ENCODE measurements at regions not wholly inside any gene's neighbourhood (a gene's known extent, or its start where the extent isn't known, plus 50 kb on each side); places are given as distances from the start of the nearest gene placed in this dataset.

DNA sequence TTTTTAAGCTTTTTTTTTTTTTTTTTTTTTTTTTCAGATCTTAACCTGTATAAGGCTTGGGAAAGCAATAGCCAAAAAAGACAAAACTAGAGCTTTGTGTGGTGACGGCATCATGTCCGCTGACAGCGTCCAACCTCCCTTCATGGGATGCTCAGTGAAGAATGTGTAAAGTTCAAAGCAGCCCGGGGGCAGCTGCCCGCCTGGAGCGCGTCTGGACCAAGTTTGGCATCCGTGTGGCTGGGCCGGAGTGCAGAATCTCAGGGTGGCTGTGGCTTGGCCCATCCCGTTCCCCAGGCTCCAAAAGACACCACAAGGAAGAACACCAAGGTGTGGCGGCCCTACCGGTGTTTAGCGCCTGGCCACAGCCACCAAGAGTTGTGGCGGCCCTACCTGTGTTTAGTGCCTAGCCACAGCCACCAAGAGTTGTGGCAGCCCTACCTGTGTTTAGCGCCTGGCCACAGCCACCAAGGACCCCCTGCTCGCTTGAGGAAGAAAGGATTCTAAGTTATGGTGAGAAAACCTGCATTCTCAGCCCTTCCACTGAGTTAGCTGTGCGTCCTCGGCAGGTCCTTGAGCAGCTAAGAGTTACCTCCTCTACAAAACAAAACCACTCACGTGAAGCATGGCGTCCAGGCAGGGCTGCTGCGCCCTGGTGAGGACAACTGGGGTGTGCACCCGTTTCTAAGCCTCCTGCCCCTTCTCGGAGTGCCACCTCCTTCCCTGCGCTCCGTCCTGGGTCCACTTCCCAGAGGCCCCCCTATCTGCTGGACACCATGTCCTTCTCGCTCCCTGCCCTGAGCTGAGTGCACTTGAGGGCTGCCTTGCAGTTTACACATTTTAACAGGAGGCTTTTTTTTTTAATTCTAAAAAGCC is 103.6 kb upstream of the SALL3 start:
- H3K4me3 ChIP-seq (replicated peaks in 1 of 3; ENCODE audit: insufficient read depth in 1 of 3, low read depth in 2 of 3, low read length in 3 of 3): no peak overlapping the region
- H3K79me2 ChIP-seq (ENCODE audit: insufficient read depth, low read length): no peaks in the 10 kb centered on the region
- ChIA-PET CTCF (ENCODE audit: low intra/inter-chr PET ratio, low total read pairs) (no interaction called here), POLR2A (no interaction called here)
- no peak overlapping the region for H3K9ac ChIP-seq (ENCODE audit: insufficient read depth, low read depth, low read length)
- no peaks in the 10 kb centered on the region for H3K4me1 ChIP-seq (ENCODE audit: insufficient read depth, low read length)
- 31% methylated on average over 15 of the region's 26 CpGs for WGBS (ENCODE audit: low lambda C conversion rate)
- in situ Hi-C loops (cut with HindIII; ENCODE audit: extremely low pct_ligation_motif_present, low pct_unique_long_range_greater_than_20kb) (no loop called here), intact Hi-C loops (cut with micrococcal nuclease; ENCODE audit: unreplicated experiment) (no loop called here)
- no peaks in the 10 kb centered on the region for H4K20me1 ChIP-seq (ENCODE audit: insufficient read depth, low read length)
- H3K9me3 ChIP-seq (ENCODE audit: low read length): no peaks in the 10 kb centered on the region
- no peak overlapping the region for H2AFZ ChIP-seq (ENCODE audit: low read length)
- no peak overlapping the region for H3K4me2 ChIP-seq (ENCODE audit: low read depth, low read length)
- TF ChIP-seq E2F2 (CRISPR knock-in tag; IDR thresholded peaks at IDR 0.05; ENCODE audit: borderline replicate concordance) (no peak), ZNF414 (CRISPR knock-in tag; IDR thresholded peaks at IDR 0.05) (no peak), MTERF4 (CRISPR knock-in tag; IDR thresholded peaks at IDR 0.05) (no peak), IRF1 (CRISPR knock-in tag; IDR thresholded peaks at IDR 0.05; ENCODE audit: low read depth) (no peak), PHB2 (IDR thresholded peaks at IDR 0.05; ENCODE audit: partially characterized antibody) (no peak), KLF11 (CRISPR knock-in tag; IDR thresholded peaks at IDR 0.05) (no peak), ZBTB4 (CRISPR knock-in tag; IDR thresholded peaks at IDR 0.05; ENCODE audit: borderline replicate concordance) (no peak), TAF15 (IDR thresholded peaks at IDR 0.05; ENCODE audit: low read depth, low read length, poor library complexity, severe bottlenecking) (no peak), SALL2 (CRISPR knock-in tag; IDR thresholded peaks at IDR 0.05) (no peak), HNRNPK (IDR thresholded peaks at IDR 0.05; ENCODE audit: low read depth, low read length, poor library complexity, severe bottlenecking) (no peak), MTF1 (CRISPR knock-in tag; IDR thresholded peaks at IDR 0.05) (no peak), IRX3 (CRISPR knock-in tag; IDR thresholded peaks at IDR 0.05; ENCODE audit: borderline replicate concordance, low read depth) (no peak), MAFG (CRISPR knock-in tag; IDR thresholded peaks at IDR 0.05) (no peak)
- ATAC-seq: no peak
- BruUV-seq (replicated peaks): no TSS peak
- H3K27ac ChIP-seq (ENCODE audit: extremely low read length, insufficient read depth, low read length): no peak overlapping the region
- no peak for FAIRE-seq
- no peaks in the 10 kb centered on the region for H3K36me3 ChIP-seq (replicated peaks in 1 of 2; ENCODE audit: control insufficient read depth in 1 of 2, insufficient read depth in 2 of 2, low read length in 2 of 2)
- peaks cover 0 to 27% of the 10 kb centered on the region in 2 experiments; a peak in 2 of 5 replicates for H3K27me3 ChIP-seq (ENCODE audit: control insufficient read depth in 1 of 2, insufficient read depth in 2 of 2, low read length in 2 of 2)
- DNase-seq (ENCODE audit: low spot score): no peak

Measured in HepG2 (cell line).